HT-29 (cell line): ENCODE measurements at regions not wholly inside any gene's neighbourhood (a gene's known extent, or its start where the extent isn't known, plus 50 kb on each side); places are given as distances from the start of the nearest gene placed in this dataset.

Experiments
- DNase-seq: peaks from one replicate; pipeline ENCODE4 v3.0.0-alpha.2; 2015; ENCODE audit warnings: low spot score

DNA sequence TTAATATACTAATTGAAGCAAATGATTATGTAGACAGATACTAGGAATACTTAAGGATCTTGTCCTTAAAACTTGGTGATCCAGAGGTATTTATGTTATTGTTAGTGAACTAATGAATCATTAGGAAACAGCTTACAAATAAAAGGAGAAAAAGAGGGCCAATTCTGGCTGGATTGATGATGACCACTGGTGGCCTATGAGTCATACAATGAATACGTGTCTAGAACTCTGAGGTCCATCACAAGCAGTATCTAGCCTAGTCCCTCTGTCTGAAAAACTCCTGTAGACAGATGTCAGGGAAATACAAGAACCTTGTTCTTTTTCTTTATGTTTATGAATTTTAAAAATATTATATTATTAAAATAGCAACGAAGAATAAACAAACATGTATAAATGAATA lies 51.7 kb upstream of the RTL1 start:
- DNase-seq: no peak

DNA sequence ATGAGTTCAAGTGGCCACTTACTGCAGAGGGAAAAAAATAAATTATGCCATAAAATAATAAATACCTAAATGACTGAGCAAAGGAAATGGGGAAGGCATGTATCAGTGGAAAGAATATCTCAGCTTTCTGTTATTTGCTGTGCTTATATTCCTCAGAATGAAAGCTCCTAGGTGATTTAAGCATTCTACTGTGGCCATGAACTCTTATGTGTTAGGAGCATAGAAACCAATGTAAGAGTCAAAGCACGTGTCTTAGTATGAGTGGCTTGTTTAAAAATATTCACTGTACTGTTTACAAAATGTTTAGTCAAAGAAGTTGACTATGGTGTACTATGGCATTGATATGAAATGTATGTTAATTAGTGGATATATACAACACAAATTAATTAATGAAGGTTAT lies 59.0 kb upstream of the RTL1 start:
- no peak for DNase-seq

DNA sequence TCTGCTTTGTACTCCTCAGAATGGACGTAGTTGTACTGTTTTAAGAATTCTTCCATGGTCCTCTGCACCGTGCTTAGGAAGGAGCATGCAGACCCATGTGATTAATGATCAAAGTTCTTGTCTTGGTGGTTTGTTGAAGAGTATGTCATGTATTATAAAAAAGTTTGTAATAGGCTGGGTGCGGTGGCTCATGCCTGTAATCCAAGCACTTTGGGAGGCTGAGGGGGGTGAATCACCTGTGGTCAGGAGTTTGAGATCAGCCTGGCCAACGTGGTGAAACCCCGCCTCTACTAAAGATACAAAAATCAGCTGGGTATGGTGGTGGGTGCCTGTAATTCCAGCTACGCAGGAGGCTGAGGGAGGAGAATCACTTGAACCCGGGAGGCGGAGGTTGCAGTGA lies 61.8 kb upstream of the RTL1 start:
- DNase-seq: no peak

DNA sequence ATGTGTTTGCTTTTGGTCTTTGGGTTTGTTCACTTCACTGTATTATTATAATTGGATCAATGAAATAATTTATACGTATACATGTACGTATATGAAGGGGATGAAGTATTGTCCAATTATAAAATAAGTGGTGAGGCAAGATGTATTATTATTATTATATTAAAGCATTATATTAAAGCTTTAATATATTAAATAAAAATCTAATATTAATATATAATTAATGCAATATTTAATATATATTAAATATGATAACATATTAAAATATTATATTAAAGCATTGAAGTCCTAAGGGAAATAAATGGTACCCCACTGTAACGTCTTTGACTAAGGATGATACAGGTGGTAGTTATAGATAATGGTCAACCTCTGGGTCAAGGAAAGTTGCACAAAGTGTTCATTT lies 63.7 kb upstream of the RTL1 start:
- no peak for DNase-seq

DNA sequence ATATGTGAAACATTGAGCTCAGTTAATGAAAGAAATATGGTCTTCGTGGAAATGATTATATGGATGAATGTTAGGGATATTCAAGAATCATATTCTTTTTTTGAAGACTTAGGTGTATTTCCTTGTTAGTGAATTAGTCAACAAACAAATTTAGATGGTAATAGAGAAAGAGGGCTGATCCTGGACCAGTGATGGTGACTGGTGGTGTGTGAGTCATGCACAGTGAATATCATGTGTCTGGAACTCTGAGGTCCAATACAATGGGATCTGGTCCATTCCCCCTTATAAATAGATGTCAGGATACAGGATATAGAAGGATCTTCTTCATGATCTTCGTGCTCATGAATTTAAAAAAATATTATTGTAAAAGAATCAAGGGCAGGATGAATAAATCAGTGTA lies 64.4 kb upstream of the RTL1 start:
- no peak for DNase-seq

DNA sequence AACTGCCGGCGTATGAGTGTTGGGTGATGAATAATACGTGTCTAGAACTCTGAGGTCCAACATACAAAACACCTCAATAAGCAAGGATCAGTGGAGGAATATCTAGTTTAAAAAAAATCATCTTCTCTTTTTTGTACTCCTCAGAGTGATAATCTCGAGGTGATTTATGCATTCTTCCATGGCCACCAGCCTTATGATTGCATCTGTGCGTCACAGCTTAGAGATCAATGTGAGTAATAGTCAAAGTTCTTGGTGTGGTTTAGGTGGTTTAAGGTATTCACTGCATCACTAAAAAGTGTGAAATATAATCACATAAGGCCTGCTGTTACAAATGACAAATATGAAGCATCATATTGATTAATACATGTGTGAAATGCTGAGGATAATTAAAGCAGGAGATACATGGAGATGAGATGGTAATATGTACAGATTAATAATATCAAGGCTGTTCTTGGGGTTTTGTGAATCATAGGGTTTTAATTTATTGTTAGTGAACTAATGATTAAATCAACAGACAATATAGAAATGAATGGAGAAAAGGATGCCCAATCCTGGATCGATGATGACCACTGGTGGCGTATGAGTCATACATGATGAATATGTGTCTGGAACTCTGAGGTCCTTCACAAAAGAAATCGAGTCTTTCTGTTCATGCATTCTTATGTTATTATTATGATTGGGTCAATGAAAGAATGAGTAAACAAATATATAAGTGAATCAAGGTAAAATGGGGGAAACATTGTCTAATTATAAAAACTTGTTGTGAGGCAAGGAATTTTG lies 68.8 kb upstream of the RTL1 start:
- no peak for DNase-seq

DNA sequence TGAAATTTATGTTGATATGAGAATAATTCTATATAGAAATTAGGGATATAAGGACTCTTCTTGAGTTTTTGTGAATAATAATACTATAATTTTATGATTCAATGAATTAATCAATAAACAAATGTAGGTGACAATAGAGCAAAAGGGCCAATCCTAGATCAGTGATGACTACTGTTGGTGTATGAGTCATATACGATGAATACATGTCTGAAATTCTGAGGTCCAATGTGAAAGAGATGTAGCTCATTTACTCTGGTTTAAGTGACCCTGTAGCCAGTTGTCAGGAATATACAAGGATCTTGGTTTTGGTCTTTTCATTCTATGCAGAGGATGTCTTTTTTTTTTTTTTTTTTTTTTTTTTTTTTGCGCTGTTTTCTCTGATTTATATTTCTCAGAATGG lies 72.1 kb upstream of the RTL1 start:
- no peak for DNase-seq

DNA sequence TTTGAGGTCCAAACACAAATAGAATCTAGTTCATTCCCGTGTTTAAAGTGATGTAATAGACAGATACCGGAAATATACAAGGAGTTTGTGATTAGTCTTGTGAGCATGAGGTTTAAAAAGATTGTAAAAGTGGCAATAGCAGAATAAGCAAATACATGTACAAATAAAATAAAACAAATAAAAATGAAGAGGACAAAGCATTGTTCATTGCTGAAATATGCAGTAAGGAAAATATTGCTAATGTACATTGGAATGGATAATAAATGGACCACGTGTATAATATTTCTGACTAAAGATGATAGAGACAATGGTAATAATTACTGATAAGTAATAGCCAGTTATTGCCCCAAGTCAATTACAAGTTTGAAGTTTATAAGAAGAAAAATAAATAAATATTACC lies 75.6 kb upstream of the RTL1 start:
- no peak for DNase-seq

DNA sequence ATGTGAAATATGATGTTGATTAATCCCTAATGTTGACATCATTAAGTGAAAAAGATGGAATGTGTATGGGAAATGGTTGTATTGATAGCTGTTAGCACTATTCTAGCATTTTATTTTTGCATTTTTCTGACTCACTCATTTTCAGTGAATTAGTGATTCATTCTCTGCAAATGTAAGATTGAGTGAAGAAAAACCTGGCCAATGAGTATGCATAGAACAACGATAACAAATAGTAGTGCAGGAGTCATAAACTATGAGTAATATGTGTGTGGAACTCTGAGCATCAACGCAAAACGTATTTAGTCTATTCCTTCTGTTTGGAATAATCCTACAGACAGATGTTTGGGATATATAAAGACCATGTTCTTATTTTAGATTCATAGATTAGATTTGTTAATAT lies 76.3 kb upstream of the RTL1 start:
- DNase-seq: no peak

DNA sequence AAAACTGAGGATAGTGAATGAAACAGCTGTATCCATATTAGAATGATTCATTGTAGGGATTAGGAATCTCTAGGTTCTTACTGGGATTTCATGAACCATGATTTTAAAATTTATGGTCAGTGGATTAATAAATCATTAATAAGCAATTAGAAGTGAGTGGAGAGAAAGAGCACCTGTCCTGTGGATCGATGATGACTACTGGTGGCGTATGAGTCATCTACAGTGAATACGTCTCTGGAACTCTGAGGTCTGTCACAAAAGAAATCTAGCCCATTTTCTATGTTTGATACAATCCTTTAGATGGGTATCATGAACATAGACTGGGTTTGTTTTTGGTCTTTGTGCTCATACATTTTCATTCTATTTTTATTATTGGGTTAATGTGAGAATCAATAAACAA lies 77.3 kb upstream of the RTL1 start:
- no peak for DNase-seq

DNA sequence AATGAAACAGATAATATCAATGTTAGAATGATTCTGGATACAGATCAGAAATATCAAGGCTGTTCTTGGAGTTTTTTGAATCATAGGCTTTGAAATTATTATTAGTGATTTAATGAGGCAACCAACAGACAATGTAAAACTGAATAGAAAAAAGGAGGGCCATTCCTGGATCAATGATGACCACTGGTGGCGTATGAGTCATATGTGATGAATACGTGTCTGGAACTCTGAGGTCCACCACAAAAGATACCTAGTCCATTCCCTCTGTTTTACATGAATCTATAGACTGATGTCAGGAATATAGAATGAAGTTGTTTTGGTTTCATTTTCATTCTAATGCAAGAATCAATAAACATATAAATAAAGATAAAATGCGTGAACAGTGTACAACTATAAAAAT lies 78.3 kb upstream of the RTL1 start:
- no peak for DNase-seq

DNA sequence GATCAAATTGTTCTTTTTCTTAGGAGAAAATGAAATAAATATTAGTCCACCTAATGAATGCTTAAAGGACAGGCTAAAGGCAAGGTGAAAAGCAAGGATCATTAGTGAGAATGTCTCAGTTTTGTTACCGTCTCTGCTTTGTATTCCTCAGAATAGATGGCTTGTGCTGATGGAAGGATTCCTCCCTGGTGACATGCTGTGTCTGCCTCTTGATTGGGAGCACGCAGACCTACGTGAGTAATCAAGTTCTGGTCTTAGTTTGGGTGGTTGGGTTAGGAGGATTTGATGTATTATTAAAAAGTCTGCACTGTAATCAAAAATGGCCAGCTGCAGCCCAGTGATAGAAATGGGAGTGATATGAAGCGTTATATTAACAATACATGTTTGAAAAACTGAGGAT lies 78.8 kb upstream of the RTL1 start:
- no peak for DNase-seq

DNA sequence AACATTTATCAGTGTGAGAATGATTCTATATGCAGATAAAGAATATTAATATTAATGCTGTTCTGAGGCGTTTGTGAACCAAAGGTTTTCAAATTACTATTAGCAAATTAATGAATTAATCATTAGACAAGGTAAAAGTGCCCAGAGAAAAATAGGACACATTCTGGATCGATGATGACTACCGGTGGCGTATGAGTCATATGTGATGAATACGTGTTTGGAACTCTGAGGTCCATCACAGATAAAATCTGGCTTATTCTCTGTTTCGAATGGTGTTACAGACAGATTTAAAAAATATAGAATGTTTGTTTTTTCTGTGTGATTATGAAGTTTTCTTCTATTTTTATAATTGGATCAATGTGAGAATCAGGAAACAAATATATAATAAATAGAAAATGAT lies 79.2 kb upstream of the RTL1 start:
- DNase-seq: no peak

DNA sequence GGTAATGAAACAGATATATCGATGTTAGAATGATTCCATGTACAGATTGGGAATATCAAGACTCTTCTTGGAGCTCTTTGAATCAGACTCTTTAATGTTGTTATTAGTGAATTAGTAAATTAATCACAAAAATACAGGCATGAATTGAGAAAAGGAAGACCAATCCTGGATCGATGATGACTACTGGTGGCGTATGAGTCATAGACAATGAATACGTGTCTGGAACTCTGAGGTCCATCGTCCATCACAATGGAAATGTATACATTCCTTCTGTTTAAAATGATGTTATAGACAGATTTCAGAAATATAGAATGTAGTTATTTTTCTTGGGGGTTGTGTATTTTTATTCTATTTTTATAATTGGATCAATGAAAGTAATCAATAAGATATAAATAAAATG lies 80.2 kb upstream of the RTL1 start:
- no peak for DNase-seq

DNA sequence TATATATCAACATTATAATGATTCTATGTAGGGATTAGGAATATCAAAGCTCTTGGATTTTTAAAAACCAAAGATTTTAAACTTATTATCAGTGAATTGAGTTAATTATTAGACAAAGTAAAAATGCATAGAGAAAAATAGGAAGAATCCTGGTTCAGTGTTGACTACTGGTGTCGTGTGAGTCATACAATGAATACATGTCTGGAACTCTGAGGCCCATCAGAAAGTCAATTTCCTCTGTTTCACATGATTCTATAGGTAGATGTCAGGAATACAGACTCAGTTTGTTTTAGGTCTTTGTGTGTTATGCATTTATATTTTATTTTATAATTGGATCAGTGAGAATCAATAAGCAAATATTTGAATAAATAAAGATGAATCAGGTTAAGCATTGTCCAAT lies 84.5 kb upstream of the RTL1 start:
- DNase-seq: peak; percentile 4

DNA sequence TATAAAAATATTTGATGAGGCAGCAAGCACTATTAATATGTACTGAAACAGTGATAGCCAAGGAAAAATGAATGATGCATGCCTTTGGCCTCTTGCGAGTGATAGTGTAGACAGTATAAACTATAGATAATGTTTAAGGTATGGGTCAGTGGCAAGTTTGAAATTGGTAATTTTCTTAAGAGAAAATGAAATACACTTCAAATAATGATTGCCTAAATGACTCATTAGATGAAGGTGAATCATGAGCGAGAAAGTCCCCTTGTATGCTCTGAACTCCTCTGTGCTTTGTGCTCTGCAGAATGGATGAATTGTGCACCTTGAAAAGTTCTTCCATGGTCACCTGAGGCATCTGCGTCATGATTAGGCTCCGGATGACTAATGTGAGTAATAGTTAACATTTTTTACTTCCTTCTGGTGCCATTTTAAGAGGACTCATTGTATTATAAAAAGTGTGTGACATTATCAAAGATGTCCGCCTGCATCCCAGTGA lies 84.9 kb upstream of the RTL1 start:
- DNase-seq: peak; percentile 10

DNA sequence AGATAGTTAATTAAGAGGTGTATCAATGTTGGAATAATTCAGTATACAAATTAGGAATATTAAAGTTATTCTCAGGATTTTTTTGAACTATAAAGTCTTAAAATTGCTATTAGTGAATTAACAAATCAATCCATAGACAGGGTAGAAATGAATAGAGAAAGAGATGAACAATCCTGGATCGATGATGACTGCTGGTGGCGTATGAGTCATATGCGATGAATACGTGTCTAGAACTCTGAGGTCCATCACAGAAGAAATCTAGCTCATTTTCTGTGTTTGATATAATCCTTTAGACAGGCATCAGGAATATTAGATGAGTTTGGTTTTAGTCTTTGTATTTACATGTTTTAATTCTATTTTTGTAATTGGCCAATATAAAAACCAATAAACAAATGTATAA lies 85.4 kb upstream of the RTL1 start:
- no peak for DNase-seq

DNA sequence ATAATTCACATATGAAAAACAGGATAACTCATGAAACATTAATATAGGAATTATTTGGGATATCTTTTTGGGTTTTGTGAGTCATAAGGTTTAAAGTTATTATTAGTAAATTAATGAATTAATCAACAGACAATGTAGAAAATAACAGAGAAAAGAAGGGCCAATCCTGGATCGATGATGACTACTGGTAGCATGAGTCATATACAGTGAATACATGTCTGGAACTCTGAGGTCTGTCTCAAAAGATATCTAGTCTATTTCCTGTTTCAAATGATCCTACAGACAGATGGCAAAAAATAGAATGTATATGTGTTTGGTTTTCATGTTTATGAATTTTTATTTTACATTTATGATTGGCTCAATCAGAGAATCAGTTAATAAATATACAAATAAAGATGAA lies 86.4 kb upstream of the RTL1 start:
- no peak for DNase-seq

DNA sequence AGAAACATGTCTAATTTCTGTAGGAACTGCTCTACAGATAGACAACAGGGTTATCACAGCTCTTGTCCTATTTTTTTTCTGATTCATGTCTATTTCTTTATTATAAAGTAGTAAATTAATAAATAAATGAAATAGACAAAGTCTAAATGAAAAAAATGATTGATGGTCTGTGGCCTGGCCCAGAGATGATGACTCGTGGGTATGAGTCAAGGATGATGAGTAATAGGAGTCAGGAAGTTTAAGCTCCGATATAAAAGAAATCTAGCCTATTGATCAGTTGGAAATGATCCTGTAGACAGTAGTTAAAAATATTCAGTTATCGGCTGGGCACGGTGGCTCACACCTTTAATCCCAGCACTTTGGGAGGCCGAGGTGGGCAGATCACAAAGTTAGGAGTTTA lies 90.6 kb upstream of the RTL1 start:
- no peak for DNase-seq

DNA sequence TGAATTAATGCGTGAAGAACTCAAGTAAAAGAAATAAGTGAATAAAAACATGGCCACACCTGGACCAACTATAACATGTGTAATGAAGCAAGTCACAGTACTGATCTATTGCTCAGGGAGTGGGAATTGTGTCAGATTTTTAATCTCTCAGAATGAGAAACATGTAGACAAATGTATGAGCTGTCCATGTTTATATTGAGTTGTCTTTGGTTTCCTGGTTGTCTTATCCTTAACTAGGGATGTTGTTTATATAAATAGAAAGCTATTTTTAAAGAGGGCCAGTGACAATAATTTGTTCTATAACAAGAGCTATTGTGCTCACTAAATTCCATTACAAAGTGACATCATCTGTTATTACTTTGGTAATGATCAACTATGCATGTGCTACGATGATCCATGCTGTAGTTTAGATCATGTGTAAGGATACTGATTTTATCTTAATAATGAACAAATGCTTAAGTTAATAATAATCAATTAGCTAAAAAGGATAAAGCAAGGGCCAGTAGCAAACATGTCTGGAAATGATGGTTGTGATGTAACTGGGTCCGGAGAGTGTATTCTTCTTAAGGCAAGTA lies 91.3 kb upstream of the RTL1 start:
- no peak for DNase-seq

DNA sequence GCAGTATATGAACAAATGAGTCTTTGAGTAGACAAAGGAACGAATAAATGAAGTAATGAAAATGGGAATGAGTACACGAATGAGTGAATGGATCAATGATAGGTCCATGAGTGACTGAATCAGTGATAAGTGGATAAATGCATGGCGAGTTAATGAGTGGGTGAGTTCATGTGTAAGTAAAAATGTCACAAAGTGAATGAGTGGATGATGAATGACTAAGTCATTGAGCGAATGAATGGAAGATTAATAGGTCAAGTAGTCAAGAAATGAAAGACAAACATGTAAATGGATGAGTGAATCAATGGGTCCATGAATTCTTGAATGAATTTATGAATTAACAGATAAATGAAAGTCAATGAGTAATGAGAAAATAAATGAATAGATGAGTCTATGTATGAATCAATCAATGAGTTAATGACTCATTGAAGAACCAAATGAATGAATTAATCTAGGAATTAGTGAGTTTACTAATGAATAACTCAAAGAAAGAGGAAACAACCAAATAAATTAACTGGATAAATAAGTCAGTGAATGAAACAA lies 97.3 kb upstream of the RTL1 start:
- DNase-seq: no peak

DNA sequence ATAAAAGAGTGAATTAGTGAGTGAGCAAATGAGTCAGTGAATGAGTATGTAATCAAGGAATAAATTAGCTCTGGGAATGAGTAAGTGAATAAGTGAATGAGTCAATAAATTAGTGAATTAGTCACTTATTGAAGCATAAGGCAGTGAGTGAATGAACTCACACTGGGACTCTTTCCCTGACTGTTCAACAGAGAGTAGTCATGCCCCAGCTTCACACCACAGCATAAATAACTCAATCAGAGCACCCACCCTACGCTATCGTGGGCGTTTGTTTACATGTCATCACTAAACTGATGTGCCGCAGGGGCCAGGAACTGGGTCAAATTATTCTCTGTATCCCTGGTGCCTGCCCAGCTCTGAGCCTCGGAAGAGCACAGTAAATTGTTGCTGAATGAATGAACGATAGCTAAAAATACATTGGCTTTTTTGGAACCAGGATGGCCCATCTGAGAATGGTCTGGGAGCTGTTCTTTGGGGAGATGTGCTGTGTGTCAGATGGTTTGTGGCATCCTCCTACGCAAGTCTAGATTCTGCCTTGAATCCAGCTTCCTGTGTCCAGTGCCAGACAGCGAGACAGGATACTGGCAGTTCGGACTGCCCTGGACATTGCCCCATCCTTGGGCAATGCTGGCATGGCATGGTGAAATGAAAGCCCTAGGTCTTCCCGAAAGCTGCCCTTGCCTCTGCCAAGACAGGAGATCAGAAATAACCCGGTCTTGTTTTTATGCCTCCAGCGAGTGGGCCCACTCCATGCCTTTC lies 98.0 kb upstream of the RTL1 start:
- DNase-seq: no peak

DNA sequence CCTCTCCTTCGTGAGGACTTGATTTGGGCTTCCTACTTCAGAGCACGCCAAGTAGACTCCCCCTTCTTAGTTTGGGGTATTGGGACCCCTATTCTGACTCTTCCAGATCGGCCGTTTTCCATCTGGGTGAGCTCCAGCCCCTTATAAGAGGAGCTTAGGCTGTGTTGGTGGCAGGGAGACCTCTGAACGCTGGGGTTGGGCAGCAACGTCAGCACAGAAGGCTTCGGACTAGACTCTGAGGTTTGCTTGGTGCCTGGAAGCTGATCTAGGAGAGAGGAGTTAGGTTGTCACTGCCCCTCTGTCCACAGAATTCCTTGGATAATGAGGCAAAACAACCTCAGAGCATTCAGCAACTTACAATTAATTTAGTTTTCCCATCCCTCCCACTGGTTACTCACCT lies 99.2 kb upstream of the RTL1 start:
- no peak for DNase-seq
